ENCODE measurements at regions not wholly inside any gene's neighbourhood (a gene's known extent, or its start where the extent isn't known, plus 50 kb on each side); places are given as distances from the start of the nearest gene placed in this dataset.

DNA sequence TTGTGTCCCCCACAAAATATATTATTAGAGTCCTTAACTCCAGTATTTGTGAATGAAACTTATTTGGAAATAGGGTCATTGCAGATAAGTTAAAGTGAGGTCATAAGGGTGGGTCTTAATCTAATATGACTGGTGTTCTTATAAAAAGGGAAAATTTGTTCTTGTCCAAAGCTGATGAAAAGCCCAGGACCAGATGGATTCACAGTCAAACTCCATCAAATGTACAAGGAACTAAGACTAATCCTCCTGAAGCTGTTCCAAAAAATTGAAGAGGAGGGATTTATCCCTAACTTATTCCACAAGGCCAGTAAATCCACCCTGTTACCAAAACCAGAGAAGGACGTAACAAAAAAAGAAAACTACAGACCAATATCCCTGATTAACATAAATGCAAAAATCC, 56.4 kb upstream of the SLIT3 start (continued):
- no peak for TF ChIP-seq CHD7 (IDR thresholded peaks at IDR 0.05; ENCODE audit: insufficient replicate concordance, low read length)

Data from H1 (cell line).